Heart left ventricle (tissue), 16 donors: ENCODE measurements at regions not wholly inside any gene's neighbourhood (a gene's known extent, or its start where the extent isn't known, plus 50 kb on each side); places are given as distances from the start of the nearest gene placed in this dataset.

Source experiments
- ATAC-seq, 4 donors: fragments of 200-7000 bp; cut with Tn5 transposase; one replicate each; pipeline ENCODE4 v1.9.1; 2020 to 2022; ENCODE audit warnings: moderate library complexity in 4 of 4, mild to moderate bottlenecking in 3 of 4, moderate number of reproducible peaks in 1 of 4
- DNase-seq, 5 donors: peaks; one replicate each; pipeline ENCODE4 v3.0.0-alpha.2; 2020
- H3K27ac ChIP-seq, 12 donors: fragments of 200-600 bp; sonication (generic) in 4 of 12; one replicate each; pipeline versions ENCODE4 v1.5.0 to v1.8.0; 2016 to 2022; ENCODE audit warnings: mild to moderate bottlenecking in 2 of 12
- H3K27me3 ChIP-seq, 9 donors: fragments of 200-600 bp; sonication (generic) in 2 of 9; one replicate each; pipeline versions ENCODE4 v1.5.1 to v1.8.0; 2016 to 2022; ENCODE audit warnings: mild to moderate bottlenecking in 3 of 9
- H3K36me3 ChIP-seq, 9 donors: fragments of 200-600 bp; sonication (generic) in 2 of 9; one replicate each; pipeline versions ENCODE4 v1.5.0 to v1.8.0; 2018 to 2022; ENCODE audit warnings: mild to moderate bottlenecking in 2 of 9
- H3K4me1 ChIP-seq, 12 donors: fragments of 200-600 bp; sonication (generic) in 4 of 12; one replicate each; pipeline versions ENCODE4 v1.5.0 to v1.8.0; 2016 to 2022; ENCODE audit warnings: mild to moderate bottlenecking in 3 of 12
- H3K4me3 ChIP-seq, 12 donors: fragments of 200-600 bp; sonication (generic) in 4 of 12; one replicate each; pipeline versions ENCODE4 v1.5.0 to v1.8.0; 2017 to 2022; ENCODE audit warnings: mild to moderate bottlenecking in 9 of 12, moderate library complexity in 4 of 12
- H3K9me3 ChIP-seq, 12 donors: fragments of 200-600 bp; sonication (generic) in 4 of 12; one replicate each; pipeline versions ENCODE4 v1.5.0 to v1.8.0; 2016 to 2022; ENCODE audit warnings: mild to moderate bottlenecking in 1 of 12
- POLR2A ChIP-seq, 2 donors: fragments of 450-650 bp; IDR thresholded peaks; one replicate each; pipeline ENCODE4 v1.6.1; 2017; ENCODE audit warnings: antibody characterized with exemption in 2 of 2, mild to moderate bottlenecking in 2 of 2, moderate library complexity in 2 of 2
- WGBS, 4 donors: extraction: QIAGEN DNeasy Blood & Tissue Kit in 2 of 4; methylation state at CpG; one replicate each; pipeline versions ENCODE4 v1.1.5 to v1.1.7; 2013 to 2018; 5-methylcytosine and 5-hydroxymethylcytosine counted together
- intact Hi-C, 10 donors: fragments of 100-400 bp; cut with DNase I; formaldehyde crosslinking; loops; one replicate each; pipeline versions ENCODE4 v1.11.1 to v1.14.2; 2022
- TF ChIP-seq, protein P1 (sequence below), 12 donors: fragments of 200-600 bp; sonication (generic) in 4 of 12; IDR thresholded peaks; one replicate each; pipeline versions ENCODE4 v1.5.0 to v1.8.0; 2018 to 2022; ENCODE audit warnings: antibody characterized with exemption in 12 of 12, mild to moderate bottlenecking in 5 of 12
- donor health status: ischemic (EF 13 %, LVEDD 7.1; RV severe dilation, severe dysfunction).
- donor health status: healthy with polysubstance abuse.
- donor health status: DM: no; HTN: yes; CAD: no.
- donor health status: DM: no; HTN: no; CAD: no.
- donor health status: ischemic (EF 25% LVEDD 6.9; RV normal size, moderate dysfunction).
- donor health status: ischemic (EF 25% LVEDD 5.7; RV mildly dilated, moderate dysfunction).
- donor health status: healthy.
- donor health status: DM: yes; HTN: yes; CAD: no.
- donor health status: ischemic (EF 35%, LVEDD 5.7; RV mildly dilated, moderate dysfunction).
- donor health status: nonischemic (EF 11% LVEDD 7.7; RV severe dilation, severe dysfunction).
- donor health status: DM: yes; HTN: yes; CAD: no.
- donor health status: PGD.
- donor health status: ischemic (EF 29% LVEDD 5.4; RV normal size, mild dysfunction).
- donor health status: nonischemic (EF 23%, LVEDD 6.1; RV moderate dilation, normal function).

DNA sequence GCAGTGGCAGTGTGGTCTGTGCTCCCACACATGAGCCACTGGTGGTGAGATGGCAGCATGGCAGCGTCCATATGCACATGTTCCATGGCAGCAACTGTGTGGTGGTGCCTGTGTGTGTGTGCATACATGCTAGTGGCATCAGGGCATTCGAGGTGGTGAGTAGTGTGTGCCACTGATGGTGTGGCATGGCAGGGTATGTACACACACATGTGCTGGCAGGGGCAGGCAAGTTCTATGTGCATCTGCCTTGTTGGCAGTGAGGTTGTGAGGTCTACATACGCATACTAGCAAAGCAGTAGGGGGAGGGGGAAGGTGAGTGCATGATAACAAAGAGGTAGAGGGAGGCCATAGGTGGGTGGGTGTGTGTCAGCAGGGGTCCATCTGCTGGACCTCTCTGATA lies 378.7 kb downstream of the C3orf38 start:
- Histone ChIP-seq H3K4me1 (no peaks in the 10 kb centered on the region), H3K27me3 (no peaks in the 10 kb centered on the region), H3K9me3 (peaks cover 0 to 12% (median 0%) of the 10 kb centered on the region in 12 donors), H3K27ac (no peak overlapping the region), H3K36me3 (no peaks in the 10 kb centered on the region), H3K4me3 (no peak overlapping the region)
- 75 to 83% (median 80%) methylated on average over 3 of the region's 3 CpGs for WGBS, 4 donors
- DNase-seq (no peak), ATAC-seq (no peak)
- intact Hi-C loops: no loop called here
- no peak for TF ChIP-seq POLR2A (IDR thresholded peaks at IDR 0.05)
- TF ChIP-seq, protein P1, sequence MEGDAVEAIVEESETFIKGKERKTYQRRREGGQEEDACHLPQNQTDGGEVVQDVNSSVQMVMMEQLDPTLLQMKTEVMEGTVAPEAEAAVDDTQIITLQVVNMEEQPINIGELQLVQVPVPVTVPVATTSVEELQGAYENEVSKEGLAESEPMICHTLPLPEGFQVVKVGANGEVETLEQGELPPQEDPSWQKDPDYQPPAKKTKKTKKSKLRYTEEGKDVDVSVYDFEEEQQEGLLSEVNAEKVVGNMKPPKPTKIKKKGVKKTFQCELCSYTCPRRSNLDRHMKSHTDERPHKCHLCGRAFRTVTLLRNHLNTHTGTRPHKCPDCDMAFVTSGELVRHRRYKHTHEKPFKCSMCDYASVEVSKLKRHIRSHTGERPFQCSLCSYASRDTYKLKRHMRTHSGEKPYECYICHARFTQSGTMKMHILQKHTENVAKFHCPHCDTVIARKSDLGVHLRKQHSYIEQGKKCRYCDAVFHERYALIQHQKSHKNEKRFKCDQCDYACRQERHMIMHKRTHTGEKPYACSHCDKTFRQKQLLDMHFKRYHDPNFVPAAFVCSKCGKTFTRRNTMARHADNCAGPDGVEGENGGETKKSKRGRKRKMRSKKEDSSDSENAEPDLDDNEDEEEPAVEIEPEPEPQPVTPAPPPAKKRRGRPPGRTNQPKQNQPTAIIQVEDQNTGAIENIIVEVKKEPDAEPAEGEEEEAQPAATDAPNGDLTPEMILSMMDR (IDR thresholded peaks at IDR 0.05): no peak

DNA sequence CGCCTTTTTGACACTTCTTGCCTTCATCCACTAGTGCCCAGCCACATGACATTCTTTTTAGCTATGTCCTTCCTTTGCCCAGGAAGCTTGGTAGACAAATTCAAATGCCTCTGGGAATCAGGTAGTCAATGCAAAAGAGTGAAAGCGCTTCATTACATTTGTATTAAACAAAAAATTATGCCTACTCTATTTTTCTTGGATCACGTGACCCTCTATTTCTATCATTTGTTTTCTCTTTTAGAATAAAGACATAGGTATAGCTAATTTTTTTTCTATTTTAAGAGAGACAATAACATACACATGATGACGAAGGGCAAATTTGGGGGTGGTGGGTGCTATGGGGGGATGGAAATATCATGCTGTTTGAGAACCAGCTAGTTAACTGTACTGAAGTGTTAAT lies 384.8 kb downstream of the C3orf38 start:
- no peak for TF ChIP-seq POLR2A (IDR thresholded peaks at IDR 0.05)
- TF ChIP-seq, protein P1 (IDR thresholded peaks at IDR 0.05): no peak
- intact Hi-C loops: no loop called here
- H3K27me3 ChIP-seq: no peaks in the 10 kb centered on the region
- WGBS, 4 donors: 68 to 72% (median 70%) methylated on average over 4 of the region's 4 CpGs
- H3K4me1 ChIP-seq: no peaks in the 10 kb centered on the region
- H3K27ac ChIP-seq: no peak overlapping the region
- no peaks in the 10 kb centered on the region for H3K36me3 ChIP-seq
- no peak for ATAC-seq
- no peak overlapping the region for H3K4me3 ChIP-seq
- no peak for DNase-seq
- H3K9me3 ChIP-seq: no peaks in the 10 kb centered on the region

DNA sequence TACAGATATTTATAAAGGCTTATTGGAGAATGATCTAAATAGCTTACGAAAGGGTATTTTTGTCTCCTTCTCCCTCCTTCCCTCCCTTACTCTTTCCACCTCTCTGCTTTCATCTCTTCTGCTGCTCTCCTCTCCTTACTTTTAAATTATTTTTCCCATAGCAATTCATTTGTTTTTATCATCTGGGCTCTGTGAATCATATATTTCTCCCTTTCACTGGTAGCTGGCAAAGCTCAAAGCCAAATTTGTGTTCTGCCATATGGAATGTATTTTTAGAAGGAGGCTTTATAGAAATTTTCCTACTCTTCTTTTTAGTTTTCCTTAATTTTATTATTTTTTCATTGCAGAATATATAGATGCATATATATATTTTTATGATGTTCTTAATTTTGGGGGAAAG lies 385.8 kb downstream of the C3orf38 start:
- ATAC-seq (no peak), DNase-seq (no peak)
- intact Hi-C loops: no loop called here
- Histone ChIP-seq H3K4me1 (no peaks in the 10 kb centered on the region), H3K36me3 (no peaks in the 10 kb centered on the region), H3K27ac (no peak overlapping the region), H3K27me3 (no peaks in the 10 kb centered on the region), H3K4me3 (no peak overlapping the region), H3K9me3 (no peaks in the 10 kb centered on the region)
- TF ChIP-seq POLR2A (IDR thresholded peaks at IDR 0.05): no peak
- TF ChIP-seq, protein P1 (IDR thresholded peaks at IDR 0.05): no peak
- WGBS, 4 donors: 90 to 98% (median 97%) methylated on average over 1 of the region's 1 CpG

GRCh38 chr3:88542916-88543315 lies 393.2 kb downstream of the C3orf38 start:
- Histone ChIP-seq H3K36me3 (no peaks in the 10 kb centered on the region), H3K27me3 (no peaks in the 10 kb centered on the region), H3K4me3 (no peak overlapping the region), H3K9me3 (no peaks in the 10 kb centered on the region), H3K4me1 (no peaks in the 10 kb centered on the region), H3K27ac (no peak overlapping the region)
- no peak for ATAC-seq
- TF ChIP-seq, protein P1 (IDR thresholded peaks at IDR 0.05): no peak
- no peak for TF ChIP-seq POLR2A (IDR thresholded peaks at IDR 0.05)
- intact Hi-C loops: no loop called here
- no peak for DNase-seq
